RWPE2 (cell line): ENCODE measurements at regions not wholly inside any gene's neighbourhood (a gene's known extent, or its start where the extent isn't known, plus 50 kb on each side); places are given as distances from the start of the nearest gene placed in this dataset.

ENCODE experiments used
- ATAC-seq: fragments of 200-7000 bp; cut with Tn5 transposase; 3 replicates; pipeline ENCODE4 v1.9.1; 2021; ENCODE audit warnings: low read depth
- DNase-seq: peaks from one replicate; pipeline ENCODE4 v3.0.0-alpha.2; 2020; ENCODE audit warnings: low spot score
- H3K27ac ChIP-seq: fragments of 450-650 bp; 2 replicates; pipeline ENCODE4 v1.5.1; 2017; ENCODE audit warnings: mild to moderate bottlenecking; ENCODE audit not compliant: poor library complexity, severe bottlenecking
- H3K27me3 ChIP-seq: fragments of 250-450 bp; sonication (Bioruptor Pico); 2 replicates; pipeline ENCODE4 v1.5.1; 2021; ENCODE audit warnings: mild to moderate bottlenecking, moderate library complexity; ENCODE audit not compliant: insufficient read depth, poor library complexity, severe bottlenecking
- H3K36me3 ChIP-seq: fragments of 250-450 bp; sonication (Bioruptor Pico); 2 replicates; pipeline ENCODE4 v1.5.1; 2020; ENCODE audit warnings: low read depth, mild to moderate bottlenecking, moderate library complexity
- H3K4me1 ChIP-seq: fragments of 250-450 bp; sonication (Bioruptor Pico); 2 replicates; pipeline ENCODE4 v1.5.1; 2021; ENCODE audit warnings: mild to moderate bottlenecking, moderate library complexity; ENCODE audit not compliant: insufficient read depth, poor library complexity, severe bottlenecking
- H3K4me3 ChIP-seq: fragments of 250-450 bp; sonication (Bioruptor Pico); 2 replicates; pipeline ENCODE4 v1.5.1; 2021; ENCODE audit warnings: mild to moderate bottlenecking, moderate library complexity; ENCODE audit not compliant: severe bottlenecking
- H3K9me3 ChIP-seq: fragments of 250-450 bp; sonication (Bioruptor Pico); 2 replicates; pipeline ENCODE4 v1.5.1; 2021; ENCODE audit warnings: mild to moderate bottlenecking, moderate library complexity; ENCODE audit not compliant: severe bottlenecking
- TF ChIP-seq, protein P1 (sequence below): fragments of 450-650 bp; IDR thresholded peaks from one replicate; pipeline ENCODE4 v1.5.1; 2017; ENCODE audit warnings: mild to moderate bottlenecking, moderate library complexity; ENCODE audit not compliant: poor library complexity, severe bottlenecking

DNA sequence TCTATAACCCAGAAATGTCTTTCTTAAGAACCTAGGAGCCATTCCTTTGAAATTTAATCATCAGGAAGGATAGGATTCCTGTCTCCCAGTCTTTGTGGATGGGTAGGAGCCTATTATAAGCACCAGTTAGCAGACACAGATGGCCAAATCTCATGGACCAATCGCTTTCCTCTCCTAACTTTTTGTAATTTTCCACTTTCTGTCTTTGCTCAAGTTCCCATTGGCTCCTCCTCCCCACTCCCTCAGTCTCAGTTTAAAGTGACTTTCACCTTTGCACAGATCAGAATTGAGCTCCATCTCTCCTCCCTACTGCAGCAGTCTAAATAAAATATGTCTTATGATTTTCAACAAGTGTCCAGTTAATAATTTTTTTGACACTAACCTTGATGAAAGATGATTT, 192.3 kb downstream of the HS3ST3A1 start:
- Histone ChIP-seq H3K4me3 (no peak overlapping the region), H3K27ac (no peak overlapping the region), H3K27me3 (no peaks in the 10 kb centered on the region), H3K4me1 (peaks cover 4% of the 10 kb centered on the region), H3K9me3 (no peaks in the 10 kb centered on the region), H3K36me3 (no peaks in the 10 kb centered on the region)
- DNase-seq (no peak), ATAC-seq (no peak)
- TF ChIP-seq, protein P1, sequence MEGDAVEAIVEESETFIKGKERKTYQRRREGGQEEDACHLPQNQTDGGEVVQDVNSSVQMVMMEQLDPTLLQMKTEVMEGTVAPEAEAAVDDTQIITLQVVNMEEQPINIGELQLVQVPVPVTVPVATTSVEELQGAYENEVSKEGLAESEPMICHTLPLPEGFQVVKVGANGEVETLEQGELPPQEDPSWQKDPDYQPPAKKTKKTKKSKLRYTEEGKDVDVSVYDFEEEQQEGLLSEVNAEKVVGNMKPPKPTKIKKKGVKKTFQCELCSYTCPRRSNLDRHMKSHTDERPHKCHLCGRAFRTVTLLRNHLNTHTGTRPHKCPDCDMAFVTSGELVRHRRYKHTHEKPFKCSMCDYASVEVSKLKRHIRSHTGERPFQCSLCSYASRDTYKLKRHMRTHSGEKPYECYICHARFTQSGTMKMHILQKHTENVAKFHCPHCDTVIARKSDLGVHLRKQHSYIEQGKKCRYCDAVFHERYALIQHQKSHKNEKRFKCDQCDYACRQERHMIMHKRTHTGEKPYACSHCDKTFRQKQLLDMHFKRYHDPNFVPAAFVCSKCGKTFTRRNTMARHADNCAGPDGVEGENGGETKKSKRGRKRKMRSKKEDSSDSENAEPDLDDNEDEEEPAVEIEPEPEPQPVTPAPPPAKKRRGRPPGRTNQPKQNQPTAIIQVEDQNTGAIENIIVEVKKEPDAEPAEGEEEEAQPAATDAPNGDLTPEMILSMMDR = no peak

DNA sequence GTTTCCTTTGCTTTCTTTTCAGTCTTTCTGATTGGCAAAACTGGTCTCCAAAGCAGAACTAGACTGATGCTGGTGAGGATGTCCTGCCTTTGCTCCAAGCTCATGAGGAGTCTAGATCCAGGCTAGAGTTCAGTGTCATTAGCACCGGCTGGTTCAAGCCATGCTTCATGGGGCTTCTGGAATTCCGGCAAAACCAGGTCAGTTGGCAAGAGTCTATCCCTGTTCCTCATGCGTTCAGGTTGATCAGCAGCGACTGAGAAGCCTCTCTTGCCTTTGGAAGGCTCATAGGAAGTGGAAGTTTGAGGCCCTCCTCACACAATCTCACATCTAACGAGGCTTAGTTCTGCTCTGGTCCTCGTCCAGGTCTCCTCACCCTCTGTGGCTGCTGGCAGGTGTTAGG, 194.3 kb downstream of the HS3ST3A1 start:
- Histone ChIP-seq H3K27ac (no peak overlapping the region), H3K27me3 (no peaks in the 10 kb centered on the region), H3K36me3 (no peaks in the 10 kb centered on the region), H3K9me3 (no peaks in the 10 kb centered on the region), H3K4me1 (peaks cover 4% of the 10 kb centered on the region), H3K4me3 (no peak overlapping the region)
- TF ChIP-seq, protein P1 = no peak
- no peak for DNase-seq
- ATAC-seq = no peak

DNA sequence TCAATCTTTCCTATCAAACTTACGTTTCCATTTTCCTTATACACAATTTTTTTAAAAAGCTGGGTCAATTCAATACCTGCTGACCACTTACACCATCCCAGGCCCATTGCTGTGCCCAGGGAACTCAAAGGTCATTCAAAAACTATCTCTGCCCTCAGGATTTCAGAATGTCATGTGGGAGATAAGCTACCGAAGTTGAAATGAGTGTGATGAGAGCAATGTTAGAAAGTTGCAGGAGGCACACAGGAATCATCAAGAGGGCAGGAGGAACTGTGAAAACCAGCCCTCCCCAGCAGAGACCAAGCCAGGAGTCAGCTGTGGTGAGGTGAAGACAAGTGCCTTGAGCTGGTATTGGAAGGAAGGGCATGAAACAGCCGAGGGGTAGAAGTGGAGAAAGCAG, 195.9 kb downstream of the HS3ST3A1 start:
- H3K27ac ChIP-seq = no peak overlapping the region
- no peaks in the 10 kb centered on the region for H3K27me3 ChIP-seq
- no peak for DNase-seq
- H3K9me3 ChIP-seq = no peaks in the 10 kb centered on the region
- ATAC-seq = no peak
- H3K36me3 ChIP-seq = no peaks in the 10 kb centered on the region
- H3K4me3 ChIP-seq = no peak overlapping the region
- peaks cover under 1% of the 10 kb centered on the region for H3K4me1 ChIP-seq
- TF ChIP-seq, protein P1 = no peak

DNA sequence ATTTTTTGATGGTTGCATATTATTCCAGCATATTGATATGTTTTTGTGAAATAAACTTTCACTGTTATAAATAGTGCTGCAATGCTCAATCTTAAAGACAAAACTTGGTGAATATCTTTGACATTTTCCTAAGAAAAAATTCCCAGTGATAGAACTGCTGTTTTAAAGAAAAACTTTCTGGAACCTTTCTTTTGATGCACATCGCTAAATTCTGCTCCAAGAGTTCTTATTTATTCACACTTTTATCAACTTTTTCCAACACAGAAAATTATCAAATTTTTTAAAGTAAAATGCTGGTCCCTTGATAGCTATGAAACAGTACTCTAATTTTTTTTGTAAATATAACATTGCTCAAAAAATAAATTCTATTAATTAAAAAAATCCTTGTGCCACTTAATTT, 196.6 kb downstream of the HS3ST3A1 start:
- no peaks in the 10 kb centered on the region for H3K4me1 ChIP-seq
- ATAC-seq = no peak
- H3K9me3 ChIP-seq = no peaks in the 10 kb centered on the region
- H3K27me3 ChIP-seq = no peaks in the 10 kb centered on the region
- no peak for DNase-seq
- TF ChIP-seq, protein P1 = no peak
- H3K4me3 ChIP-seq = no peak overlapping the region
- no peak overlapping the region for H3K27ac ChIP-seq
- no peaks in the 10 kb centered on the region for H3K36me3 ChIP-seq

DNA sequence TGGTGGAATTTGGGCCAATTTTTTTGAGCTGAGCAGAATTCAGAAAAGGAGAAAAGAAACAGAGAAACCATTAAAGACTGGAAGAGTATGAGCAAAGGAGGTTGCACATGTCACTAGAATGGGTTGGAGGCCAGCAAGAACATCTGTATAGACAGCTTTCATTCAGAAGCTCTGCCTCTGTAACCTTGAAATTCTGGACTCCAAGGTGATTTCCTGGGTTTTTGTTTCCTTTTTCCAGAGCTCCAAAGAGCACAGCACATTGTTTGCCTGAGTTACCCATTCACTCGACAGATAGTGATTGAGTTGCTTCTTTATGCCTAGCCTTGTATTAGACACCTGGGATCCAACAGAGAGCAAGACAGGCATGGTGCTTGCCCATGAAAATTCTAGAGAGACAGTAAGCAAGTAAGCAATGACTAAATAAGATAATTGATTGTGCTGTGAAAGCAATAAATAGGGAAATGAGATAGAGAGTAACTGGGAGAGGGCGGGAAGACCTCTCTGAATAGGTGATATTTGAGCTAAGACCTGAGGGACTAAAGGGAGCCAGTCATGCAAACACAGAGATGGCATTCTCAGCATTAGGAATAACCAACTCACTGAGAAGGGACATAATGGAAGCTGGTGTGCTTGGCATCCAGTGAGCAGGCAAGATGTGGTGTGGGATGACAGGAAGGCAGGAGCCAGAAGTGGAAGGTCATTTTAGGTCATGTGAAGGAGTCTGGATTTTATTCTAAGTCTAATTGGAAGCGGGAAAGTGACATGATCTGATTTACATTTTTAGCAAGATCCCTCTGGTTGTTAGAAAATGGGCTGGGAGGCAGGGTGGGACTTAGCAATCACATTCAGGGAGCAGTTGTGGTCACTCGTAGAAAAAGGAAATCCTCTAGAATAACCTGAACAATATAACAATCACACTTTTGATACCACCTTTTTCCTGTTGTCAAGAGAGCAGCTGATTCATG, 197.5 kb downstream of the HS3ST3A1 start:
- H3K4me1 ChIP-seq = no peaks in the 10 kb centered on the region
- ATAC-seq (no peak), DNase-seq (no peak)
- TF ChIP-seq, protein P1 = no peak
- H3K36me3 ChIP-seq = no peaks in the 10 kb centered on the region
- H3K4me3 ChIP-seq = no peak overlapping the region
- H3K27me3 ChIP-seq = no peaks in the 10 kb centered on the region
- H3K9me3 ChIP-seq = no peaks in the 10 kb centered on the region
- no peak overlapping the region for H3K27ac ChIP-seq
